ENCODE measurements at regions not wholly inside any gene's neighbourhood (a gene's known extent, or its start where the extent isn't known, plus 50 kb on each side); places are given as distances from the start of the nearest gene placed in this dataset.

- DNase-seq: no peak
- intact Hi-C loops (cut with DNase I): no loop called here
- no peak overlapping the region for H3K27ac ChIP-seq
- H3K27me3 ChIP-seq: no peaks in the 10 kb centered on the region
- no peaks in the 10 kb centered on the region for H3K36me3 ChIP-seq
- 86 to 91% methylated on average over 4 of the region's 4 CpGs for WGBS, 2 donors
- no peaks in the 10 kb centered on the region for H3K9me3 ChIP-seq
- no peaks in the 10 kb centered on the region for H3K4me1 ChIP-seq
- TF ChIP-seq POLR2A (IDR thresholded peaks at IDR 0.05) (no peak), CTCF (IDR thresholded peaks at IDR 0.05) (no peak), POLR2AphosphoS5 (IDR thresholded peaks at IDR 0.05) (no peak), EP300 (IDR thresholded peaks at IDR 0.05) (no peak)
- H3K4me3 ChIP-seq: no peak overlapping the region
Observed at GRCh38 chr5:13609504-13609903, 335.0 kb downstream of the DNAH5 start.

- intact Hi-C loops (cut with DNase I): no loop called here
- Histone ChIP-seq H3K4me3 (no peak overlapping the region), H3K36me3 (no peaks in the 10 kb centered on the region), H3K27me3 (no peaks in the 10 kb centered on the region), H3K4me1 (no peaks in the 10 kb centered on the region), H3K9me3 (no peaks in the 10 kb centered on the region), H3K27ac (no peak overlapping the region)
- TF ChIP-seq POLR2A (IDR thresholded peaks at IDR 0.05): no peak
- TF ChIP-seq EP300 (IDR thresholded peaks at IDR 0.05): no peak
- no peak for TF ChIP-seq POLR2AphosphoS5 (IDR thresholded peaks at IDR 0.05)
- TF ChIP-seq CTCF (IDR thresholded peaks at IDR 0.05): no peak
- no peak for DNase-seq
- 93 to 96% methylated on average over 1 of the region's 1 CpG for WGBS, 2 donors
Observed at GRCh38 chr5:13606051-13606450, 338.4 kb downstream of the DNAH5 start.

GRCh38 chr5:13601112-13601511 lies 343.4 kb downstream of the DNAH5 start:
- TF ChIP-seq EP300 (IDR thresholded peaks at IDR 0.05): no peak
- TF ChIP-seq CTCF (IDR thresholded peaks at IDR 0.05): no peak
- no peak for TF ChIP-seq POLR2A (IDR thresholded peaks at IDR 0.05)
- TF ChIP-seq POLR2AphosphoS5 (IDR thresholded peaks at IDR 0.05): no peak
- Histone ChIP-seq H3K4me1 (no peaks in the 10 kb centered on the region), H3K27ac (no peak overlapping the region), H3K9me3 (no peaks in the 10 kb centered on the region), H3K27me3 (no peaks in the 10 kb centered on the region), H3K4me3 (no peak overlapping the region), H3K36me3 (no peaks in the 10 kb centered on the region)
- WGBS, 2 donors: 79 to 85% methylated on average over 2 of the region's 2 CpGs
- intact Hi-C loops (cut with DNase I): no loop called here
- no peak for DNase-seq

GRCh38 chr5:13595978-13596377 lies 348.5 kb downstream of the DNAH5 start:
- no peaks in the 10 kb centered on the region for H3K4me1 ChIP-seq

More at GRCh38 chr5:13595978-13596377, 348.5 kb downstream of the DNAH5 start:
- H3K9me3 ChIP-seq: no peaks in the 10 kb centered on the region
- no peaks in the 10 kb centered on the region for H3K27me3 ChIP-seq
- no peak overlapping the region for H3K4me3 ChIP-seq
- no peak for DNase-seq
- no peak overlapping the region for H3K27ac ChIP-seq
- H3K36me3 ChIP-seq: no peaks in the 10 kb centered on the region
- WGBS, 2 donors: 38 to 51% methylated on average over 6 of the region's 6 CpGs
- TF ChIP-seq EP300 (IDR thresholded peaks at IDR 0.05): no peak
- no peak for TF ChIP-seq CTCF (IDR thresholded peaks at IDR 0.05)
- TF ChIP-seq POLR2AphosphoS5 (IDR thresholded peaks at IDR 0.05): no peak
- TF ChIP-seq POLR2A (IDR thresholded peaks at IDR 0.05): no peak
- intact Hi-C loops (cut with DNase I): no loop called here

Measured in sigmoid colon (tissue), 6 donors.